K562 (cell line): ENCODE measurements at regions not wholly inside any gene's neighbourhood (a gene's known extent, or its start where the extent isn't known, plus 50 kb on each side); places are given as distances from the start of the nearest gene placed in this dataset.

ENCODE experiments used
- ATAC-seq: fragments of 200-7000 bp; cut with Tn5 transposase; 3 replicates; pipeline ENCODE4 v1.9.1; 2020; ENCODE audit warnings: moderate library complexity
- BruUV-seq: library from RNA; stranded (reverse); fragments of 400-500 nt; replicated peaks from 2 replicates; lab custom pipeline; 2021; lab: Mats Ljungman, UMichigan
- CTCF ChIA-PET: fragments of 300-600 bp; formaldehyde crosslinking; extraction: SDS; loops from one replicate; lab custom pipeline; 2021; ENCODE audit warnings: low intra/inter-chr PET ratio; lab: Yijun Ruan, JAX
- POLR2A ChIA-PET: fragments of 300-600, 350-650 bp; sonication (Branson Sonifier 250); formaldehyde crosslinking; extraction: SDS; loops from one replicate; lab custom pipeline; 2021; ENCODE audit warnings: antibody characterized with exemption, inconsistent platforms; lab: Yijun Ruan, JAX
- DNase-seq, 4 experiments: peaks; one replicate each; pipeline versions ENCODE4 v3.0.0 to v3.0.0-alpha.2; 2011 to 2018; ENCODE audit warnings: low spot score in 3 of 4, mixed read lengths in 3 of 4; ENCODE audit errors: extremely low read depth in 1 of 4
- FAIRE-seq: peaks from 2 replicates; lab custom pipeline; 2011; peaks lifted over from hg19 to GRCh38; lab: Jason Lieb, UNC
- H2AFZ ChIP-seq: 2 replicates; pipeline ENCODE4 v1.6.0; 2011; ENCODE audit warnings: low read depth, low read length, control low read depth, inconsistent platforms
- H3K27ac ChIP-seq: fragments of 200-600 bp; 3 replicates; pipeline ENCODE4 v1.8.0; 2011; ENCODE audit warnings: low read depth, mild to moderate bottlenecking, control low read depth, inconsistent platforms, low read length, moderate library complexity, mixed read lengths; ENCODE audit errors: extremely low read depth
- H3K27me3 ChIP-seq, 2 experiments: fragments of 300-600 bp in 1 of 2; 2 replicates in 1 of 2; 3 replicates in 1 of 2; pipeline versions ENCODE4 v1.6.0 to v1.8.0; 2011; ENCODE audit warnings: inconsistent platforms in 2 of 2, low read length in 2 of 2, mild to moderate bottlenecking in 1 of 2, mixed read lengths in 1 of 2, moderate library complexity in 1 of 2; ENCODE audit not compliant: control insufficient read depth in 2 of 2, insufficient read depth in 2 of 2
- H3K36me3 ChIP-seq: fragments of 300-600 bp; 3 replicates; pipeline ENCODE4 v1.8.0; 2011; ENCODE audit warnings: mild to moderate bottlenecking, low read length, inconsistent platforms; ENCODE audit not compliant: control insufficient read depth, insufficient read depth
- H3K4me1 ChIP-seq, 2 experiments: fragments of 200-600 bp in 1 of 2; replicated peaks in 1 of 2; 2 replicates in 1 of 2; 3 replicates in 1 of 2; pipeline versions ENCODE4 v1.5.1 to v1.8.0; 2011; ENCODE audit warnings: inconsistent platforms in 2 of 2, low read length in 2 of 2, mild to moderate bottlenecking in 1 of 2, mixed read lengths in 1 of 2, moderate library complexity in 1 of 2; ENCODE audit not compliant: control insufficient read depth in 2 of 2, insufficient read depth in 2 of 2
- H3K4me2 ChIP-seq: 2 replicates; pipeline ENCODE4 v1.6.1; 2011; ENCODE audit warnings: low read length, control low read depth, inconsistent platforms, mixed read lengths; ENCODE audit not compliant: insufficient read depth
- H3K4me3 ChIP-seq: fragments of 200-600 bp; sonication (generic), shearing (Covaris generic); 2 replicates; pipeline ENCODE4 v1.5.1; 2016; ENCODE audit warnings: control low read depth, inconsistent platforms
- H3K79me2 ChIP-seq: fragments of 200-600 bp; 3 replicates; pipeline ENCODE4 v1.8.0; 2011; ENCODE audit warnings: low read length, inconsistent platforms; ENCODE audit not compliant: control insufficient read depth, insufficient read depth
- H3K9ac ChIP-seq, 2 experiments: 2 replicates each; pipeline versions ENCODE4 v1.6.0 to v1.6.1; 2011; ENCODE audit warnings: low read depth in 2 of 2, low read length in 2 of 2, control low read depth in 1 of 2, inconsistent platforms in 1 of 2, mild to moderate bottlenecking in 1 of 2, mixed read lengths in 1 of 2; ENCODE audit not compliant: insufficient read depth in 1 of 2
- H3K9me1 ChIP-seq: one replicate; pipeline ENCODE4 v1.6.0; 2011; ENCODE audit warnings: inconsistent platforms, mild to moderate bottlenecking, low read length, moderate library complexity; ENCODE audit not compliant: control insufficient read depth, insufficient read depth
- H3K9me3 ChIP-seq: replicated peaks from 2 replicates; pipeline ENCODE4 v1.5.1; 2011; ENCODE audit warnings: low read depth, low read length, inconsistent platforms; ENCODE audit not compliant: control insufficient read depth, insufficient read depth
- H4K20me1 ChIP-seq: replicated peaks from 2 replicates; pipeline ENCODE4 v1.6.1; 2011; ENCODE audit warnings: low read length, inconsistent platforms, mixed read lengths; ENCODE audit not compliant: control insufficient read depth, insufficient read depth
- CEBPG ChIP-seq, 3 experiments: fragments of 200-800 bp in 1 of 3; sonication (Bioruptor generic) in 1 of 3; sonication (generic) in 1 of 3; formaldehyde crosslinking in 1 of 3; IDR thresholded peaks in 2 of 3; conservative IDR thresholded peaks in 1 of 3; 2 replicates each; pipeline versions ENCODE4 v1.6.1 to v1.8.0; 2016 to 2022; ENCODE audit warnings: missing compliant biosample characterization in 2 of 3, missing genetic modification characterization in 2 of 3, mild to moderate bottlenecking in 1 of 3, missing genetic modification reagents in 1 of 3
- ETV1 ChIP-seq: fragments of 450-650 bp; conservative IDR thresholded peaks from 2 replicates; pipeline ENCODE4 v1.6.1; 2016; ENCODE audit warnings: missing genetic modification characterization, control low read depth, low read depth, missing compliant biosample characterization
- ETV5 ChIP-seq: sonication (generic); formaldehyde crosslinking; IDR thresholded peaks from 2 replicates; pipeline ENCODE4 v1.4.0; 2020; ENCODE audit warnings: low read depth, mild to moderate bottlenecking, missing genetic modification reagents
- KDM5B ChIP-seq: fragments of 200-600 bp; sonication (generic); IDR thresholded peaks from 2 replicates; pipeline ENCODE4 v1.6.1; 2012; ENCODE audit warnings: low read depth, mild to moderate bottlenecking, moderate library complexity, low read length, control low read depth, inconsistent platforms; ENCODE audit not compliant: insufficient replicate concordance
- L3MBTL2 ChIP-seq: fragments of 450-650 bp; IDR thresholded peaks from 2 replicates; pipeline ENCODE4 v1.6.1; 2016; ENCODE audit warnings: mild to moderate bottlenecking, moderate library complexity
- MAFK ChIP-seq: IDR thresholded peaks from 2 replicates; pipeline ENCODE4 v1.6.1; 2011; ENCODE audit warnings: low read length, improper control_type of control experiment
- RBM14 ChIP-seq: fragments of 200-400 bp; formaldehyde crosslinking; IDR thresholded peaks from 2 replicates; pipeline ENCODE4 v1.6.1; 2018; ENCODE audit warnings: low read depth, mild to moderate bottlenecking, low read length, moderate library complexity, borderline replicate concordance; ENCODE audit not compliant: insufficient read depth
- SIN3B ChIP-seq: fragments of 450-650 bp; IDR thresholded peaks from 2 replicates; pipeline ENCODE4 v1.6.1; 2017; ENCODE audit warnings: low read depth, mild to moderate bottlenecking, moderate library complexity
- ZFX ChIP-seq: sonication (generic); formaldehyde crosslinking; IDR thresholded peaks from 2 replicates; pipeline ENCODE4 v1.8.0; 2022; ENCODE audit warnings: mild to moderate bottlenecking, missing genetic modification reagents, moderate library complexity
- ZNF318 ChIP-seq, 2 experiments: fragments of 450-650 bp; IDR thresholded peaks; 2 replicates each; pipeline ENCODE4 v1.6.1; 2016; ENCODE audit warnings: mild to moderate bottlenecking in 2 of 2, borderline replicate concordance in 1 of 2, low read depth in 1 of 2, moderate library complexity in 1 of 2
- ZNF76 ChIP-seq: fragments of 250-450 bp; sonication (Bioruptor Pico); IDR thresholded peaks from 2 replicates; pipeline ENCODE4 v1.4.0; 2020; ENCODE audit warnings: mild to moderate bottlenecking, moderate library complexity, borderline replicate concordance
- ZNF77 ChIP-seq: fragments of 250-450 bp; sonication (Bioruptor Pico); IDR thresholded peaks from 2 replicates; pipeline ENCODE4 v1.5.0; 2020
- WGBS: fragments of 100-300 bp; shearing (Covaris generic); methylation state at CpG from one replicate; pipeline ENCODE4 v1.1.6; 2016; ENCODE audit warnings: low coverage, mixed read lengths; ENCODE audit not compliant: insufficient coverage; ENCODE audit errors: missing lambda C conversion rate; 5-methylcytosine and 5-hydroxymethylcytosine counted together
- in situ Hi-C: fragments of 300-500 bp; cut with MboI; formaldehyde crosslinking; loops from 4 replicates; pipeline ENCODE4 v1.15.0; 2018; ENCODE audit warnings: inconsistent platforms, mixed read lengths
- intact Hi-C: fragments of 100-400 bp; cut with micrococcal nuclease; formaldehyde crosslinking; loops from 2 replicates; pipeline ENCODE4 v1.14.2; 2022

DNA sequence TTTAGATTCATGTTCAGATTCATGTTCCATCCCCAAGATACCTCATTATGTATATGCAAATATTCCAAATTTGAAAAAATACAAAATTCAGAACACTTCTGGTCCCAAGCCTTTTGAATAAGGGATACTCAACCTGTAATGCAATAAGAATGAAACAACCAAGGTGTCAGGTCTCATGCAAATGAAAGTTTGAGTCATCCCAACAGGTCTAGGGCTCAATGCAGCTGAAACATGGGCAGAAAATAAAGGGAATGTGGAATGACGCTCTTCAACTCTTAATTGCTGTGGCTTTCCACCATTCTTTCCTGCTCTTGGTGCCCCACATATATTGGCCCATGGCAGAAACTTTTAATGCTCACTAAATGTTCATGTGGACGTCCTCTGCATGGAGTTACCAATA lies 107.3 kb upstream of the DAPK1 start:
- in situ Hi-C loops, result no loop called here
- POLR2A ChIA-PET, result no interaction called here
- Histone ChIP-seq H3K27ac (no peak overlapping the region), H3K27me3 (no peaks in the 10 kb centered on the region), H4K20me1 (no peaks in the 10 kb centered on the region), H3K4me2 (no peak overlapping the region), H3K9ac (no peak overlapping the region), H3K9me1 (no peaks in the 10 kb centered on the region), H3K4me3 (no peak overlapping the region), H3K4me1 (peaks cover 0 to 2% of the 10 kb centered on the region in 2 experiments; a peak in 2 of 5 replicates), H3K36me3 (no peaks in the 10 kb centered on the region), H3K9me3 (no peaks in the 10 kb centered on the region), H2AFZ (no peak overlapping the region), H3K79me2 (no peaks in the 10 kb centered on the region)
- DNase-seq (no peak), FAIRE-seq (no peak), ATAC-seq (no peak)
- BruUV-seq, result no TSS peak
- CTCF ChIA-PET, result no interaction called here
- no peak for TF ChIP-seq L3MBTL2
- TF ChIP-seq RBM14, result no peak
- TF ChIP-seq MAFK, result no peak
- no peak for TF ChIP-seq ZNF77 (CRISPR knock-in tag)
- TF ChIP-seq ZFX (CRISPR knock-in tag), result no peak
- no peak for TF ChIP-seq ZNF318 (IDR thresholded peaks at IDR 0.05; ENCODE audit: borderline replicate concordance in 1 of 2, low read depth in 1 of 2)
- no peak for TF ChIP-seq KDM5B
- TF ChIP-seq ZNF76, result no peak
- no peak for TF ChIP-seq SIN3B
- TF ChIP-seq ETV1 (tag), result no peak
- no peak for TF ChIP-seq CEBPG (CRISPR knock-in tag; IDR thresholded peaks at IDR 0.05)
- TF ChIP-seq CEBPG (tag; conservative IDR thresholded peaks at IDR 0.05 in 1 of 2, IDR thresholded peaks at IDR 0.05 in 1 of 2), result no peak
- no peak for TF ChIP-seq ETV5 (CRISPR knock-in tag)
- intact Hi-C loops, result no loop called here
- WGBS, result 43% methylated on average over 2 of the region's 2 CpGs
